ENCODE measurements at regions not wholly inside any gene's neighbourhood (a gene's known extent, or its start where the extent isn't known, plus 50 kb on each side); places are given as distances from the start of the nearest gene placed in this dataset.

DNA sequence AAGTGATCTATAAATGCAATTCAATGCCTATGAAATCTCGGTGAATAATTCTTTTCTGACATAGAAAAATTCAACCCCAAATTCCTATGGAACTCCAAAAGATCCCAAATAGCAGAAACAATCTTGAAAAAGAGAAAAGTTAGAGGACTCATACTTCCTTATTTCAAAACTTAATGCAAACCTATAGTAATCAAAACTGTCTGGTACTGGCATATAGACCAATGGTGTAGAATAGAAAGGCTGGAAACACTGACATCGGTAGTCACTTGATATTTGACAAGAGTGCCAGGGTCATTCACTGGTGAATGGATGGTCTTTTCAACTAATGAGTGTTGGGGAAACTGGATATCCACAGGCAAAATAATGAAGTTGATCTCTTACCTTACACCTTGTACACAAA, 637.1 kb upstream of the PCDH9 start:
- intact Hi-C loops (cut with micrococcal nuclease; ENCODE audit: unreplicated experiment) = no loop called here
- no peak for DNase-seq (ENCODE audit: low spot score)
- Histone ChIP-seq H3K36me3 (ENCODE audit: insufficient read depth, low read length, poor library complexity, severe bottlenecking) (no peaks in the 10 kb centered on the region), H3K27me3 (replicated peaks; ENCODE audit: insufficient read depth, low read depth, low read length, poor library complexity) (no peaks in the 10 kb centered on the region), H3K9me3 (ENCODE audit: low read depth, low read length, poor library complexity, severe bottlenecking) (no peaks in the 10 kb centered on the region), H3K27ac (ENCODE audit: low read depth, low read length, poor library complexity, severe bottlenecking) (no peak overlapping the region), H3K4me1 (ENCODE audit: insufficient read depth, low read length, poor library complexity, severe bottlenecking) (no peaks in the 10 kb centered on the region), H3K4me3 (ENCODE audit: low read depth, low read length, poor library complexity, severe bottlenecking) (no peak overlapping the region)
- TF ChIP-seq EZH2 (IDR thresholded peaks at IDR 0.05; ENCODE audit: borderline replicate concordance, low read depth, low read length, poor library complexity, severe bottlenecking) = no peak
- TF ChIP-seq, protein P1, sequence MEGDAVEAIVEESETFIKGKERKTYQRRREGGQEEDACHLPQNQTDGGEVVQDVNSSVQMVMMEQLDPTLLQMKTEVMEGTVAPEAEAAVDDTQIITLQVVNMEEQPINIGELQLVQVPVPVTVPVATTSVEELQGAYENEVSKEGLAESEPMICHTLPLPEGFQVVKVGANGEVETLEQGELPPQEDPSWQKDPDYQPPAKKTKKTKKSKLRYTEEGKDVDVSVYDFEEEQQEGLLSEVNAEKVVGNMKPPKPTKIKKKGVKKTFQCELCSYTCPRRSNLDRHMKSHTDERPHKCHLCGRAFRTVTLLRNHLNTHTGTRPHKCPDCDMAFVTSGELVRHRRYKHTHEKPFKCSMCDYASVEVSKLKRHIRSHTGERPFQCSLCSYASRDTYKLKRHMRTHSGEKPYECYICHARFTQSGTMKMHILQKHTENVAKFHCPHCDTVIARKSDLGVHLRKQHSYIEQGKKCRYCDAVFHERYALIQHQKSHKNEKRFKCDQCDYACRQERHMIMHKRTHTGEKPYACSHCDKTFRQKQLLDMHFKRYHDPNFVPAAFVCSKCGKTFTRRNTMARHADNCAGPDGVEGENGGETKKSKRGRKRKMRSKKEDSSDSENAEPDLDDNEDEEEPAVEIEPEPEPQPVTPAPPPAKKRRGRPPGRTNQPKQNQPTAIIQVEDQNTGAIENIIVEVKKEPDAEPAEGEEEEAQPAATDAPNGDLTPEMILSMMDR (conservative IDR thresholded peaks at IDR 0.05; ENCODE audit: low read depth, low read length) = no peak
- CTCF ChIA-PET = no interaction called here
- POLR2A ChIA-PET (ENCODE audit: low non-redundant PET) = no interaction called here
- no TSS peak for BruUV-seq (replicated peaks)

DNA sequence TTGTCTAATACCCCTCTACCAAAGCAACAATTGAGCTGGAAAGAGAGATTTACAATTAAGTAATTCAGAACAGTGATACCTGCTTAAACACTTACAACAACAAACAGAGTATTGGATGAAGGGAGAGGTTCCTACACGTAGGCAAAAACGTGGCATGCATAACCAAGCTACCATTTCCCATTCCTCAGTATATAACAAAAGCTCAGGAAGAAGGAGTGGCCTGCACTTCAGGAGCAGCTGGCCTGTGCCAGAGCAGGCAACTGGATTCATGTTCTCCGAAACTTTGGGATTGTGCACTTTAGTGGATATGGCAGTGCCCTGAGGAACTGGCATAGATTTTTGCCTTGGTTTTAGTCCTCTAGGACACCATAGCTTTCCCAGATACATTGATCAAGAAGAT, 630.2 kb upstream of the PCDH9 start:
- H3K4me3 ChIP-seq (ENCODE audit: low read depth, low read length, poor library complexity, severe bottlenecking) = no peak overlapping the region
- H3K27ac ChIP-seq (ENCODE audit: low read depth, low read length, poor library complexity, severe bottlenecking) = no peak overlapping the region
- TF ChIP-seq, protein P1 (conservative IDR thresholded peaks at IDR 0.05; ENCODE audit: low read depth, low read length) = no peak
- no peak for TF ChIP-seq EZH2 (IDR thresholded peaks at IDR 0.05; ENCODE audit: borderline replicate concordance, low read depth, low read length, poor library complexity, severe bottlenecking)
- DNase-seq (ENCODE audit: low spot score) = no peak
- no peaks in the 10 kb centered on the region for H3K4me1 ChIP-seq (ENCODE audit: insufficient read depth, low read length, poor library complexity, severe bottlenecking)
- CTCF ChIA-PET = no interaction called here
- intact Hi-C loops (cut with micrococcal nuclease; ENCODE audit: unreplicated experiment) = no loop called here
- POLR2A ChIA-PET (ENCODE audit: low non-redundant PET) = no interaction called here
- H3K36me3 ChIP-seq (ENCODE audit: insufficient read depth, low read length, poor library complexity, severe bottlenecking) = no peaks in the 10 kb centered on the region
- H3K27me3 ChIP-seq (replicated peaks; ENCODE audit: insufficient read depth, low read depth, low read length, poor library complexity) = no peaks in the 10 kb centered on the region
- no peaks in the 10 kb centered on the region for H3K9me3 ChIP-seq (ENCODE audit: low read depth, low read length, poor library complexity, severe bottlenecking)
- BruUV-seq (replicated peaks) = no TSS peak

DNA sequence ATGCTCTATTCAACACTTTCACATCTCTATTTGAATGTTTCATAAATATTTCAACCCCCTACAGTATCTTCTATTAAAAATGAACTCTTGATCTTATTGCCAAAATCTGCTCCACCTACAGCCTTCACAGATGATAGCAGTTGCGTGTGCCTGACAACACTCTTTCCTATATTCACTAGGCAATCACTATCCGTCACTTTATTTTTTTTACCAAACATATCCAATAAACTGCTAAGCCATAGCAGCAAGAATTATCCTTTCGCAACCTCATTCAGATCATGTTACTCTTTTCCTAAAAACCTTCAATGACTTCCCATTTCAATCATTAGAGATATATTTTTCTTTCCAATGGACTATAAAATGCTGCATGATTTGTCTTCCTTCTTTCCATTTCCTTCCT, 629.8 kb upstream of the PCDH9 start:
- CTCF ChIA-PET = no interaction called here

More for the DNA sequence above, 629.8 kb upstream of the PCDH9 start:
- Histone ChIP-seq H3K4me3 (ENCODE audit: low read depth, low read length, poor library complexity, severe bottlenecking) (no peak overlapping the region), H3K27me3 (replicated peaks; ENCODE audit: insufficient read depth, low read depth, low read length, poor library complexity) (no peaks in the 10 kb centered on the region), H3K9me3 (ENCODE audit: low read depth, low read length, poor library complexity, severe bottlenecking) (no peaks in the 10 kb centered on the region), H3K36me3 (ENCODE audit: insufficient read depth, low read length, poor library complexity, severe bottlenecking) (no peaks in the 10 kb centered on the region), H3K27ac (ENCODE audit: low read depth, low read length, poor library complexity, severe bottlenecking) (no peak overlapping the region), H3K4me1 (ENCODE audit: insufficient read depth, low read length, poor library complexity, severe bottlenecking) (no peaks in the 10 kb centered on the region)
- POLR2A ChIA-PET (ENCODE audit: low non-redundant PET) = no interaction called here
- no peak for DNase-seq (ENCODE audit: low spot score)
- BruUV-seq (replicated peaks) = no TSS peak
- no peak for TF ChIP-seq EZH2 (IDR thresholded peaks at IDR 0.05; ENCODE audit: borderline replicate concordance, low read depth, low read length, poor library complexity, severe bottlenecking)
- TF ChIP-seq, protein P1 (conservative IDR thresholded peaks at IDR 0.05; ENCODE audit: low read depth, low read length) = no peak
- intact Hi-C loops (cut with micrococcal nuclease; ENCODE audit: unreplicated experiment) = no loop called here

Data from A673 (cell line).